LNCAP (cell line): ENCODE measurements at regions not wholly inside any gene's neighbourhood (a gene's known extent, or its start where the extent isn't known, plus 50 kb on each side); places are given as distances from the start of the nearest gene placed in this dataset.

Experiments
- CTCF ChIP-seq: fragments of 450-650 bp; IDR thresholded peaks from 2 replicates; pipeline ENCODE4 v1.5.1; 2017; ENCODE audit warnings: mild to moderate bottlenecking

DNA sequence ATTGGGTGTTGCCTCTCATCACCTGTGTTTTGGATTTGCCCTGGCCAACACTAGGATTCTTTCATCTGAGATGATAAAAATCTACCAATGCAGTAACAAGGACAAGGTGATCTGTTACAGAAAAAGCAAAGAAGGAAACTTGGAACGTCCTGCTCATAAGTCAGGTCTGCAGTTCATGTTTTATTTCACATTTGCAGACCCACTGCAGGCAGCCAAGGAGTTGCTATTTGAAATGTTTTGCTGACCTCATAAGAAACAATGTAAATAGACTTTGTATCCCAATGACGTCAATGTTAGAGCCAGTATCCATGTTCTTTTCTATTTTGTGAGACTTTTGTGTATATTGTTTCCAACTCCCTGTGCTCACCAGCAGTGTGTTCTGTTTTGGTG, 312.9 kb downstream of the DEPDC1B start:
- TF ChIP-seq CTCF: no peak

DNA sequence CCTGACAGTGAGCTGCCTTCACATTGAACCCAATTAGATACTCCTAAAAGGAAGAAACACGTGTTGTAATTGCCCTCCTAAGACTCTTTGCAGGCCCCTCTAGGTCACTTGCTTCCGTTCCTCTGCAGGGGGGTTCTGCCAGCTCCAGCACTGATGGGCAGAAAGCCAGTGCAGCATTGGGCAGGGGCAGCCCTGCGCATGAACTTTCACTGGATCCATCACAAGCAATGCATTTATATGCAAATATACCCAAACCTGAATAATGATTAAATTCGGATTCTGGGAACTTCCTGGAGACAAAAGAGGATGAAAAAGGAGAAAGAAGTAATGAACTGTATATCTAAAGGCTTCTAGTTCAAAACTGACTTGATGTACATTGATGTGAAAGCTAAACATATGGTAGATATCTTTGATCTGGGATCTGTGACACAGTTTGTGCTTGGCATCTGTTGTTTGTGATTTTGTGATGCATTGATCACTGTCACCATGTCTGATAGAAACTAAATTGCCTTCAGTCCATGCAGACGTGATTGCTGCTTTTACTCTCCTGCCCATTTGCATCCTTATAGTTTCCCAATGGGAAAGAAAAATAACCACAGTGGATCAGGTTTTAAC, 313.4 kb downstream of the DEPDC1B start:
- TF ChIP-seq CTCF: no peak

GRCh38 chr5:60382716-60383115, 317.2 kb downstream of the DEPDC1B start:
- TF ChIP-seq CTCF: peak; percentile 58

- TF ChIP-seq CTCF: no peak
Observed at GRCh38 chr5:60379907-60380306, 320.1 kb downstream of the DEPDC1B start.

GRCh38 chr5:60377826-60378225, 322.1 kb downstream of the DEPDC1B start:
- TF ChIP-seq CTCF: no peak

DNA sequence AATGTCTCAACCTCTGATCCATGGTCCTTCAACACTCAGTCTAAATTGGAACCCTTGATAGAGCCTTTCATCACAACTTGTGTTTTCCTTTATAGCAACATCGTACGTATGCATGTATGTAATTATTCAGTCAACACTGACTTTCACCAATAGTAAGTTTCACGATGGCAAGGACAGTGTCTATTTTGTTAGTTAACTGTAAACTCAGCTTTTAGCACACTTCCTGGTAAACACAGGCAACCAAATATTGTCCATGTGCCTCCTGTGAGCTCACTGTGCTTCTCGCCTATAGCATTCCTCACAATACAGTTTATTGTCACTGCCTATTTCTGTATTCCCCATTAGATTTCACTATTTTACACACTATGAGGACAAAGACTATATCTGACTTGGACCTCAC, 323.1 kb downstream of the DEPDC1B start:
- no peak for TF ChIP-seq CTCF

DNA sequence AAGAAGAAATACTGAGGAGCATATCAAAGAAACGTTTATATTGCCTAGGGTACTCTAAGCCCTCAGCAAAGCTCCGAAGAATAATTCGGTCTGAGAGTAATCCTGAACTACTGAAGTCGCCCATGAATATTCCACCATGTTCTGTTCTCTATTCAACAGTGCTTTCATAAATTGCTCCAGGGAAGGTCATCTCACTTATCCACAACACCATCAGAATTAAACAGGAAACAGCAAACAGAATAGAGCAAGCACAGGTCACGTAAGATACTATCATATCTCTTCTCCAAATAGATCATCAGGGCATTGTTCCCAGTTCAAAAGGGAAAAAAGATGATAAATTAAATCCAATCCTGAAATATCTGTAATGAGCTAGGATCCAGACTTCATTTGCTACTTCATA, 325.6 kb downstream of the DEPDC1B start:
- no peak for TF ChIP-seq CTCF

DNA sequence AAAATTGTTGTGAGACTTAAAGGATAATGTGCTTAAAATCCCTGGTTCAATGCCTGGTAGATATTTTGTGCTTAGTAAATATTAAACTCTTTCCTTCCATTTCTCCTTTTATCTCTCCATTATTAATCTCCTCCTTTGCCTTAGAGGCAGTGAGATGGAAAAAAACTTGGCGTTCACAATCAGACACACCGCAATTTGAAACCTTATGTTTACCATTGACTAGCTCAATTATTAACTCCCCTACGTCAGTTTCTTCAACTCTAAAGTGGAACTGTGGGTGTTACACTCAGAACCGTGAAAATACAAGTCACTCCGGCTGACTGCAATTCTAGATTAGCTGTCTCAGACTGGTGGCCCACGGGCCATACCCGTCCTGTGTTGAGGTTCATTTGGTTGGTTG, 327.2 kb downstream of the DEPDC1B start:
- TF ChIP-seq CTCF: no peak
